ENCODE measurements at regions not wholly inside any gene's neighbourhood (a gene's known extent, or its start where the extent isn't known, plus 50 kb on each side); places are given as distances from the start of the nearest gene placed in this dataset.

- no peak for ATAC-seq (ENCODE audit: low read depth)
- peaks cover 5% of the 10 kb centered on the region for H3K27me3 Mint-ChIP-seq
- H3K36me3 Mint-ChIP-seq, result no peaks in the 10 kb centered on the region
- H3K4me1 Mint-ChIP-seq, result peaks cover 4% of the 10 kb centered on the region
- DNase-seq (ENCODE audit: low spot score in 2 of 2), result no peak
- H3K27ac Mint-ChIP-seq, result no peak overlapping the region
- H3K9me3 Mint-ChIP-seq, result no peaks in the 10 kb centered on the region
- no peak overlapping the region for H3K4me3 Mint-ChIP-seq
Measured at GRCh38 chr2:236511266-236511665, 58.4 kb upstream of the ACKR3 start.

GRCh38 chr2:236512267-236512666 is 57.4 kb upstream of the ACKR3 start:
- DNase-seq (ENCODE audit: low spot score in 2 of 2) (no peak), ATAC-seq (ENCODE audit: low read depth) (no peak)
- Mint-ChIP-seq H3K9me3 (no peaks in the 10 kb centered on the region), H3K27me3 (peaks cover 4% of the 10 kb centered on the region), H3K27ac (no peak overlapping the region), H3K4me1 (peaks cover 6% of the 10 kb centered on the region), H3K36me3 (no peaks in the 10 kb centered on the region), H3K4me3 (no peak overlapping the region)

DNA sequence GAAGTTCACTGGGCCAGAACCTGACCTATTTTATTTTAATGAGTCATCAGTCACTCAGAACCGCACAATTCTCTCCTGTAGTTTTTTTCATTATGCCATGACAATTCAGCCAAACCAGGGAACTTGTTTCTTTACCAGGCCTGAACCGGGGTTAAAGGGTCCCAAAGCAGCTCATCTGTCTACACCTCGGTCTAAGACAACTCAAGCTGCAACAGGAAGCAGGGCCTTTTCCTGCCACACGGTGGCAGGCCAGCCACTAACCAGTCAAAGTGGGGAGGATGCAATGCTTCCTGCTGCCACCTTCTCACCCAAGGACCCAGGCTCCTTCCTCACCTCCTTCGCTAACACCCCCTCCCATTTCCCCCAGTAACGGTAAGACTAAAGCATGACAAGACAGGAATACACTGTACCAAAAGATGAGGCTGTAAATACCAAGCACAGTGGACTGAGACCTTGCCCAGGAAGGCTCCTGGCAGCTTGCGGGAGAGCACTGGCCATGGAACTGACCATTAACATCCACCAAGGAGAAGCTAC is 56.7 kb upstream of the ACKR3 start:
- DNase-seq (ENCODE audit: low spot score in 2 of 2) (peak; percentile 58), ATAC-seq (ENCODE audit: low read depth) (peak; percentile 98)
- Mint-ChIP-seq H3K9me3 (no peaks in the 10 kb centered on the region), H3K27ac (no peak overlapping the region), H3K4me1 (peaks cover 9% of the 10 kb centered on the region), H3K4me3 (no peak overlapping the region), H3K27me3 (peaks cover 4% of the 10 kb centered on the region), H3K36me3 (no peaks in the 10 kb centered on the region)

DNA sequence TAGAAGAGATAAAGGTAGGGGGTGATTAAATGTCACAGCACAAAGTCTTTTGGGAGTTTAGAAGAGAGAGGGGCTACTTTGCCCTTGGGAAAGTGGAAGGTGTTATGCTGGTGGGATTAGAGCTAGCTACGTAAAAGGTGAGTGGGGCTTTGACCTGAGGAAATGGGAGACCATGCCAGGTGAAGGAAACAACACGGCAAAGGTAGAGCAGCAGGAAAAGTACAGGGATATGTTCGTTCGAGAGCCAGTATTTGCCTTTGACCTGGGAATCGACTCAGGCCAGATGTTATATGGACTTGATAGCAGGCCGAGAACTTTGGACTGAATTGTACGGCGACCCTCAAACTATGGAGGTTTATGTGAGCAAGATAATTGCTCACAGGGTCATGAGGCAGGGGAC is 55.7 kb upstream of the ACKR3 start:
- ATAC-seq (ENCODE audit: low read depth) (no peak), DNase-seq (ENCODE audit: low spot score in 2 of 2) (no peak)
- Mint-ChIP-seq H3K4me1 (peaks cover 11% of the 10 kb centered on the region), H3K36me3 (no peaks in the 10 kb centered on the region), H3K4me3 (no peak overlapping the region), H3K9me3 (no peaks in the 10 kb centered on the region), H3K27me3 (no peaks in the 10 kb centered on the region), H3K27ac (no peak overlapping the region)

GRCh38 chr2:236516708-236517107 is 52.9 kb upstream of the ACKR3 start:
- ATAC-seq (ENCODE audit: low read depth), result no peak
- H3K27me3 Mint-ChIP-seq, result peaks cover 3% of the 10 kb centered on the region
- H3K4me3 Mint-ChIP-seq, result no peak overlapping the region
- no peak for DNase-seq (ENCODE audit: low spot score in 2 of 2)
- H3K27ac Mint-ChIP-seq, result no peak overlapping the region
- H3K9me3 Mint-ChIP-seq, result no peaks in the 10 kb centered on the region
- H3K4me1 Mint-ChIP-seq, result peaks cover 15% of the 10 kb centered on the region
- H3K36me3 Mint-ChIP-seq, result no peaks in the 10 kb centered on the region

DNA sequence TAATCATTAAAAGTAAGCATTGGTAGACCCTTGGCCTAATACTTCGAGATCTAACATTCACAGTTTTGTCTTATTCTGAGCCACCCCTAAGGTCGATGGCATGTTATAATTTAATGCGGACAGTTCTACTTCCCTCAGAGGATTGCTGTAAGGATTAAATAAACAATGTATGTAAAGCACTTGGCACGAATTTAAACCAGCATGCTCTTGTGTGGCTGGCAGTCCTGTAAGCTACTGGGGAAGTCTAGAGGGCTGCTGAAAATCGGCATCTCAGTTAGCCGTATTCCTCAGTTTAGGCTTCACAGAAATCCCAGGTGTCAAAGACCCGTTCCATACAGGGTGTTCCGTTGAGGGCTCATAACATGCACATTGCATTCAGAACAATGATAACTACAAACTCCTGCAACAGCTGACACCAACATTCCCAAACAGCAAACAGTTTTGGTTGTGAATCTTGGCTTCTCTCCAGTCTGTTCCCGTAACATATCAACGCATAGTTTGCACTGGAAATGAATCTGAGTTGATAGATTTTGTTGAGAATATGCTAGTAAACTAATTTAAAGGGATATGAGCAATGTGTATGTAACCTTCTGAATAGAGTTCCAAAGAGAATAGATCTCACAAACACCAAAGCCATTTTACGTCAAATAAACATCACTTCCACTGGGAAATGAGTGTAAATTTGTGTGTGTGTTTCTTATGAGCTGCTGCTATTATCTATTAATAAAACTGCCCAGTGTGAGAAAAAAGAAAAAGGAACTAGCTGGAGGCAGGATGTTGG is 52.2 kb upstream of the ACKR3 start:
- H3K4me3 Mint-ChIP-seq, result no peak overlapping the region
- H3K9me3 Mint-ChIP-seq, result no peaks in the 10 kb centered on the region

More for the DNA sequence above, 52.2 kb upstream of the ACKR3 start:
- Mint-ChIP-seq H3K27ac (no peak overlapping the region), H3K36me3 (no peaks in the 10 kb centered on the region), H3K27me3 (peaks cover 3% of the 10 kb centered on the region), H3K4me1 (peaks cover 15% of the 10 kb centered on the region)
- DNase-seq (ENCODE audit: low spot score in 2 of 2), result no peak
- no peak for ATAC-seq (ENCODE audit: low read depth)
